ENCODE measurements at regions not wholly inside any gene's neighbourhood (a gene's known extent, or its start where the extent isn't known, plus 50 kb on each side); places are given as distances from the start of the nearest gene placed in this dataset.
"Not testable (repeated sequence)": the region's sequence is repeated elsewhere in the genome, so short reads cannot be mapped to it uniquely, and the experiment has no call there.

- TF ChIP-seq CTCF, POLR2A (IDR thresholded peaks at IDR 0.05): not testable (repeated sequence)
These were observed 65.0 kb upstream of the PPP2R3B start for GRCh38 chrX:451750-452149.

Data from Peyer's patch (tissue), 4 donors.